OCI-LY7 (cell line): ENCODE measurements at regions not wholly inside any gene's neighbourhood (a gene's known extent, or its start where the extent isn't known, plus 50 kb on each side); places are given as distances from the start of the nearest gene placed in this dataset.

Experiments
- BruUV-seq: library from RNA; stranded (reverse); fragments of 400-500 nt; replicated peaks from 2 replicates; lab custom pipeline; 2021; lab: Mats Ljungman, UMichigan
- CTCF ChIA-PET: fragments of 300-600 bp; sonication (Branson Sonifier 250); formaldehyde crosslinking; loops from one replicate; lab custom pipeline; 2022; ENCODE audit warnings: antibody characterized with exemption; ENCODE audit not compliant: unreplicated experiment; lab: Charles Lee
- POLR2A ChIA-PET: fragments of 300-600 bp; sonication (Branson Sonifier 250); formaldehyde crosslinking; loops from one replicate; lab custom pipeline; 2022; ENCODE audit warnings: antibody characterized with exemption; lab: Charles Lee
- DNase-seq: peaks from one replicate; pipeline ENCODE4 v3.0.0-alpha.2; 2015; ENCODE audit warnings: low spot score
- H2AFZ ChIP-seq: fragments of 200-600 bp; sonication (generic), shearing (Covaris generic); 2 replicates; pipeline ENCODE4 v1.6.1; 2014; ENCODE audit warnings: mild to moderate bottlenecking, antibody characterized with exemption, low read length, moderate library complexity
- H3K27ac ChIP-seq: fragments of 200-600 bp; sonication (generic); 2 replicates; pipeline ENCODE4 v1.5.1; 2014; ENCODE audit warnings: mixed run types, low read depth, mild to moderate bottlenecking, moderate library complexity, low read length, inconsistent platforms; ENCODE audit not compliant: poor library complexity, severe bottlenecking
- H3K36me3 ChIP-seq: fragments of 200-600 bp; sonication (generic); 2 replicates; pipeline ENCODE4 v1.6.1; 2014; ENCODE audit warnings: mild to moderate bottlenecking, antibody characterized with exemption, low read length, moderate library complexity, mixed read lengths; ENCODE audit not compliant: insufficient read depth
- H3K4me1 ChIP-seq: fragments of 200-600 bp; sonication (generic); 2 replicates; pipeline ENCODE4 v1.5.1; 2014; ENCODE audit warnings: mild to moderate bottlenecking, low read length; ENCODE audit not compliant: insufficient read depth, poor library complexity, severe bottlenecking
- H3K4me2 ChIP-seq: fragments of 200-600 bp; sonication (generic); 2 replicates; pipeline ENCODE4 v1.6.1; 2014; ENCODE audit warnings: mild to moderate bottlenecking, low read length
- H3K4me3 ChIP-seq: fragments of 200-600 bp; sonication (generic); 2 replicates; pipeline ENCODE4 v1.5.1; 2014; ENCODE audit warnings: mild to moderate bottlenecking, low read depth, low read length; ENCODE audit not compliant: poor library complexity, severe bottlenecking
- H3K79me2 ChIP-seq: fragments of 200-600 bp; sonication (generic); 2 replicates; pipeline ENCODE4 v1.6.1; 2016; ENCODE audit warnings: low read depth, mild to moderate bottlenecking, low read length, moderate library complexity, mixed read lengths; ENCODE audit not compliant: insufficient read depth
- H3K9me2 ChIP-seq: fragments of 200-600 bp; sonication (generic); 2 replicates; pipeline ENCODE4 v1.6.1; 2016; ENCODE audit warnings: mild to moderate bottlenecking, low read length, mixed read lengths; ENCODE audit not compliant: insufficient read depth
- H3K9me3 ChIP-seq: fragments of 200-600 bp; sonication (generic); 2 replicates; pipeline ENCODE4 v1.6.1; 2014; ENCODE audit warnings: mild to moderate bottlenecking, mixed run types, low read length, mixed read lengths
- H4K20me1 ChIP-seq: fragments of 200-600 bp; sonication (generic); 2 replicates; pipeline ENCODE4 v1.6.1; 2014; ENCODE audit warnings: mild to moderate bottlenecking, antibody characterized with exemption, low read length, moderate library complexity, mixed read lengths; ENCODE audit not compliant: insufficient read depth
- EZH2phosphoT487 ChIP-seq: fragments of 200-600 bp; sonication (generic); IDR thresholded peaks from 2 replicates; pipeline ENCODE4 v1.6.1; 2018; ENCODE audit warnings: low read depth, borderline replicate concordance, mild to moderate bottlenecking, mixed run types, antibody characterized with exemption, low read length, moderate library complexity, mixed read lengths
- intact Hi-C: fragments of 100-400 bp; cut with micrococcal nuclease; formaldehyde crosslinking; loops from one replicate; pipeline ENCODE4 v1.10.0; 2022; ENCODE audit not compliant: unreplicated experiment
- TF ChIP-seq, protein P1 (sequence below): fragments of 200-600 bp; sonication (generic); conservative IDR thresholded peaks from 2 replicates; pipeline ENCODE4 v1.5.1; 2014; ENCODE audit warnings: mild to moderate bottlenecking, antibody characterized with exemption, low read length, moderate library complexity, mixed read lengths

DNA sequence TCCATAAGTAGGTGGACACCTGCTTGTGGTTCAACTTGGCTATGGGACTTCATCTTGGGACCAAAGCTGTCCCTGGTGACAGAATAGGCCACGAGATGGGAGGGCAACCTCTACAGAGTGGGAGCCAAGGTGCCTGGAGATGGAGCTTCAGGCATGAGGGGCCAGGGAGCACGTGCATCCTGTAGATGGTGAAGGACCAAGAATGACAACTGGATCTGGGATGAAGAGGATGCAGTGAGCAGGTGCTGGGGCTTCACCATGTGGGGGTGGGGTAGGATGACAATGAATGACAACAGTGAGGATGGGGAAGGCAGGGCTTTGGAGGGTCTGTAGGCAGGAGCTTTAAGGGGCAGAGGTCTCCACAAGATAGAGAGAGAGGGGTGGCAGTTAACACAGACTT lies 372.0 kb upstream of the B3GAT1 start:
- Histone ChIP-seq H3K9me2 (no peaks in the 10 kb centered on the region), H3K4me1 (no peaks in the 10 kb centered on the region), H4K20me1 (no peaks in the 10 kb centered on the region), H3K27ac (no peak overlapping the region), H3K4me3 (no peak overlapping the region), H3K4me2 (no peak overlapping the region), H3K36me3 (no peaks in the 10 kb centered on the region), H3K79me2 (no peaks in the 10 kb centered on the region), H2AFZ (no peak overlapping the region), H3K9me3 (no peaks in the 10 kb centered on the region)
- intact Hi-C loops: no loop called here
- TF ChIP-seq, protein P1, sequence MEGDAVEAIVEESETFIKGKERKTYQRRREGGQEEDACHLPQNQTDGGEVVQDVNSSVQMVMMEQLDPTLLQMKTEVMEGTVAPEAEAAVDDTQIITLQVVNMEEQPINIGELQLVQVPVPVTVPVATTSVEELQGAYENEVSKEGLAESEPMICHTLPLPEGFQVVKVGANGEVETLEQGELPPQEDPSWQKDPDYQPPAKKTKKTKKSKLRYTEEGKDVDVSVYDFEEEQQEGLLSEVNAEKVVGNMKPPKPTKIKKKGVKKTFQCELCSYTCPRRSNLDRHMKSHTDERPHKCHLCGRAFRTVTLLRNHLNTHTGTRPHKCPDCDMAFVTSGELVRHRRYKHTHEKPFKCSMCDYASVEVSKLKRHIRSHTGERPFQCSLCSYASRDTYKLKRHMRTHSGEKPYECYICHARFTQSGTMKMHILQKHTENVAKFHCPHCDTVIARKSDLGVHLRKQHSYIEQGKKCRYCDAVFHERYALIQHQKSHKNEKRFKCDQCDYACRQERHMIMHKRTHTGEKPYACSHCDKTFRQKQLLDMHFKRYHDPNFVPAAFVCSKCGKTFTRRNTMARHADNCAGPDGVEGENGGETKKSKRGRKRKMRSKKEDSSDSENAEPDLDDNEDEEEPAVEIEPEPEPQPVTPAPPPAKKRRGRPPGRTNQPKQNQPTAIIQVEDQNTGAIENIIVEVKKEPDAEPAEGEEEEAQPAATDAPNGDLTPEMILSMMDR: no peak
- no peak for TF ChIP-seq EZH2phosphoT487
- no peak for DNase-seq
- CTCF ChIA-PET: no interaction called here
- no TSS peak for BruUV-seq
- POLR2A ChIA-PET: no interaction called here

DNA sequence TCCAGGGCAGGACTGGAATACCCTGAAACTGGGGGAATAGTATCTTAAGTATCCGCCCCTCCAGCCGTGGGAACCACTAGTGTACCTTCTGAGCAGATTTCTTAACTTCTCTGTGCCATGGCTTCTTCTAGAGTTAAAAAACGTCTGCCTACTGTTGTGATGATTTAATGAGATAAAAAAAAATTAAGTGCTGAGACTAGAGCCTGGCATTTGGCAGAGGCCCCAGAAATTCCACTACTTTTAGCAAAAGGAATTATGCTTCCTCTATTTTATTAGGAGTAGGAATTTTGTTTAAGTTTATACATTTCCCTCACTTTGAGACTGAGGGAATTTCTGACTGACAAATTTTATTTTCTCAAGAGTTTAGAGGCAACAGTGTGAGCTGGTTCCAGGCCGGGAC lies 371.2 kb upstream of the B3GAT1 start:
- CTCF ChIA-PET: no interaction called here
- Histone ChIP-seq H3K9me2 (no peaks in the 10 kb centered on the region), H3K4me3 (no peak overlapping the region), H2AFZ (no peak overlapping the region), H3K79me2 (no peaks in the 10 kb centered on the region), H4K20me1 (no peaks in the 10 kb centered on the region), H3K9me3 (no peaks in the 10 kb centered on the region), H3K4me2 (no peak overlapping the region), H3K4me1 (no peaks in the 10 kb centered on the region), H3K27ac (no peak overlapping the region), H3K36me3 (no peaks in the 10 kb centered on the region)
- intact Hi-C loops: no loop called here
- TF ChIP-seq EZH2phosphoT487: no peak
- TF ChIP-seq, protein P1: no peak
- BruUV-seq: no TSS peak
- DNase-seq: no peak
- POLR2A ChIA-PET: no interaction called here

DNA sequence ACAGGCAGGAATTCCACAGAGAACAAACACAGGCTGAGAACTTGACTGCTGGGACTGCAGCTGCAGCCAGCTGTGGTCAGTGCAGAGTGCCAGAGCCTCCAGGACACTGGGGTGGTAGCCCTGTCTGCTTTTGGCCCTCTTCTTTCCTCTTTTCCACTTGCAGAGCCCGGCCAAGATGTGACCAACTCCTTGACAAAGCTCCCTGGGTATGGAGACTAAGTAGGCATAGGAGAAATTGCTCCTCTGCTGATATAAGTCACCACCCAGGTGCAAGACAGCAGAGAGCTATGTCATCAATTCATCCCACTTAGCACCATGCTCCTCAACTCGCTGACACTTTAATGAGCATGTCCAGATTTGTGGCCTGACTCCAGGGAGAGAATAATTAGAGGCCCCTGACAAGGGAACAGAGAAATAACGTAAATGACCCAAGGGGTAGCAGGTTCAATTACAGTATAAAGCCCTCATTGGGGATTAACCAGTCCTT lies 369.4 kb upstream of the B3GAT1 start:
- Histone ChIP-seq H3K79me2 (no peaks in the 10 kb centered on the region), H3K36me3 (no peaks in the 10 kb centered on the region), H3K4me1 (no peaks in the 10 kb centered on the region), H3K9me2 (no peaks in the 10 kb centered on the region), H3K4me3 (no peak overlapping the region), H4K20me1 (no peaks in the 10 kb centered on the region), H3K27ac (no peak overlapping the region), H3K9me3 (no peaks in the 10 kb centered on the region), H2AFZ (no peak overlapping the region), H3K4me2 (no peak overlapping the region)
- CTCF ChIA-PET: no interaction called here
- POLR2A ChIA-PET: no interaction called here
- intact Hi-C loops: no loop called here
- DNase-seq: no peak
- no peak for TF ChIP-seq EZH2phosphoT487
- TF ChIP-seq, protein P1: no peak
- no TSS peak for BruUV-seq
